Pancreas (tissue), 10 donors: ENCODE measurements at regions not wholly inside any gene's neighbourhood (a gene's known extent, or its start where the extent isn't known, plus 50 kb on each side); places are given as distances from the start of the nearest gene placed in this dataset.
"Not testable (repeated sequence)": the region's sequence is repeated elsewhere in the genome, so short reads cannot be mapped to it uniquely, and the experiment has no call there.

Experiments used
- ATAC-seq, 4 donors: fragments of 200-7000 bp; cut with Tn5 transposase; one replicate each; pipeline versions ENCODE4 v1.8.0 to v1.9.1; 2020; ENCODE audit warnings: mild to moderate bottlenecking in 4 of 4, moderate library complexity in 4 of 4
- DNase-seq, 6 donors: peaks; one replicate each; pipeline ENCODE4 v3.0.0-alpha.2; 2020
- FAIRE-seq: peaks from 2 replicates; lab custom pipeline; 2012; peaks lifted over from hg19 to GRCh38; lab: Jason Lieb, UNC
- H3K27ac ChIP-seq, 4 donors: fragments of 200-600 bp; sonication (generic); 1 replicate in 3 of 4; 2 replicates in 1 of 4; pipeline versions ENCODE4 v1.5.0 to v1.8.0; 2020
- H3K27me3 ChIP-seq, 4 donors: fragments of 200-600 bp; one replicate each; pipeline ENCODE4 v1.8.0; 2021
- H3K36me3 ChIP-seq, 3 donors: fragments of 200-600 bp; sonication (generic) in 1 of 3; one replicate each; pipeline versions ENCODE4 v1.5.0 to v1.8.0; 2020 to 2021
- H3K4me1 ChIP-seq, 3 donors: fragments of 200-600 bp; one replicate each; pipeline ENCODE4 v1.8.0; 2021
- H3K4me3 ChIP-seq, 4 donors: fragments of 200-600 bp; sonication (generic) in 2 of 4; one replicate each; pipeline versions ENCODE4 v1.5.0 to v1.8.0; 2020 to 2021
- H3K9me3 ChIP-seq, 4 donors: fragments of 200-600 bp; one replicate each; pipeline ENCODE4 v1.8.0; 2021
- CTCF ChIP-seq, 4 donors: fragments of 200-600 bp; sonication (generic) in 3 of 4; IDR thresholded peaks; one replicate each; pipeline versions ENCODE4 v1.5.0 to v1.8.0; 2021; ENCODE audit warnings: antibody characterized with exemption in 4 of 4
- WGBS, 2 donors: extraction: QIAGEN DNeasy Blood & Tissue Kit; methylation state at CpG; one replicate each; pipeline ENCODE4 v1.1.7; 2013; 5-methylcytosine and 5-hydroxymethylcytosine counted together
- intact Hi-C, 3 donors: fragments of 100-400 bp; cut with DNase I; formaldehyde crosslinking; loops; one replicate each; pipeline versions ENCODE4 v1.11.1 to v1.14.2; 2022
- donor health status: healthy with polysubstance abuse.
- donor health status: DM: no; HTN: no; CAD: no; lungs with moderate emphysema.
- donor health status: DM: no; HTN: no; CAD: no.
- donor health status: control.
- donor health status: control.
- donor health status: Bipolar disorder and iron deficiency.
- donor health status: DM: yes; HTN: yes; CAD: no.
- donor health status: DM: no; HTN: no; CAD: no.
- donor health status: DM: no; HTN: no; CAD: no.
- donor health status: DM: yes; HTN: yes; CAD: no.

- no peak for TF ChIP-seq CTCF (IDR thresholded peaks at IDR 0.05)
- Histone ChIP-seq H3K36me3 (no peaks in the 10 kb centered on the region), H3K4me1 (no peaks in the 10 kb centered on the region), H3K27ac (no peak overlapping the region), H3K9me3 (no peaks in the 10 kb centered on the region), H3K4me3 (no peak overlapping the region), H3K27me3 (no peaks in the 10 kb centered on the region)
- no peak for ATAC-seq
- no peak for DNase-seq
- no peak for FAIRE-seq
- intact Hi-C loops: no loop called here
Measured at GRCh38 chr9:85310573-85310972, 431.2 kb downstream of the AGTPBP1 start.

GRCh38 chr9:85303757-85304134, 438.0 kb downstream of the AGTPBP1 start:
- Histone ChIP-seq H3K36me3 (no peaks in the 10 kb centered on the region), H3K27ac (no peak overlapping the region), H3K4me1 (no peaks in the 10 kb centered on the region), H3K27me3 (no peaks in the 10 kb centered on the region), H3K9me3 (no peaks in the 10 kb centered on the region), H3K4me3 (no peak overlapping the region)
- FAIRE-seq (no peak), DNase-seq (no peak), ATAC-seq (no peak)
- intact Hi-C loops: no loop called here
- TF ChIP-seq CTCF (IDR thresholded peaks at IDR 0.05): no peak
- WGBS, 2 donors: 71 to 82% methylated on average over 4 of the region's 4 CpGs

- 68 to 82% methylated on average over 7 of the region's 7 CpGs for WGBS, 2 donors
- H3K4me1 ChIP-seq: no peaks in the 10 kb centered on the region
- ATAC-seq (no peak), FAIRE-seq (no peak), DNase-seq (no peak)
- intact Hi-C loops: no loop called here
- H3K36me3 ChIP-seq: no peaks in the 10 kb centered on the region
- TF ChIP-seq CTCF (IDR thresholded peaks at IDR 0.05): no peak
- H3K9me3 ChIP-seq: no peaks in the 10 kb centered on the region
- H3K27ac ChIP-seq: no peak overlapping the region
- no peaks in the 10 kb centered on the region for H3K27me3 ChIP-seq
- H3K4me3 ChIP-seq: no peak overlapping the region
Measured at GRCh38 chr9:85302938-85303756, 438.6 kb downstream of the AGTPBP1 start.

GRCh38 chr9:85298499-85298898, 443.3 kb downstream of the AGTPBP1 start:
- H3K4me3 ChIP-seq: no peak overlapping the region
- ATAC-seq (no peak), DNase-seq (no peak), FAIRE-seq (no peak)
- 65 to 73% methylated on average over 4 of the region's 4 CpGs for WGBS, 2 donors
- no peak overlapping the region for H3K27ac ChIP-seq
- H3K9me3 ChIP-seq: no peaks in the 10 kb centered on the region
- no peaks in the 10 kb centered on the region for H3K27me3 ChIP-seq
- no peaks in the 10 kb centered on the region for H3K36me3 ChIP-seq
- intact Hi-C loops: no loop called here
- TF ChIP-seq CTCF (IDR thresholded peaks at IDR 0.05): no peak
- H3K4me1 ChIP-seq: no peaks in the 10 kb centered on the region

- H3K27me3 ChIP-seq, H3K4me1 ChIP-seq, H3K4me3 ChIP-seq, DNase-seq, H3K36me3 ChIP-seq, intact Hi-C loops, H3K27ac ChIP-seq, FAIRE-seq, H3K9me3 ChIP-seq, ATAC-seq: not testable (repeated sequence)
- WGBS, 2 donors: 57 to 82% methylated on average over 5 of the region's 5 CpGs
Measured at GRCh38 chr9:85295244-85295643, 446.5 kb downstream of the AGTPBP1 start.
